Right atrium auricular region (tissue), 2 donors: ENCODE measurements at regions not wholly inside any gene's neighbourhood (a gene's known extent, or its start where the extent isn't known, plus 50 kb on each side); places are given as distances from the start of the nearest gene placed in this dataset.

Experiments used
- DNase-seq: peaks from one replicate; pipeline ENCODE4 v3.0.0-alpha.2; 2019; ENCODE audit warnings: low spot score
- H3K27ac ChIP-seq, 2 donors: fragments of 200-600 bp; sonication (generic); 1 replicate in 1 of 2; 2 replicates in 1 of 2; pipeline ENCODE4 v1.5.1; 2016 to 2019
- H3K27me3 ChIP-seq, 2 donors: fragments of 200-600 bp; sonication (generic); one replicate each; pipeline versions ENCODE4 v1.5.1 to v1.6.0; 2017 to 2019
- H3K36me3 ChIP-seq: fragments of 200-600 bp; sonication (generic); one replicate; pipeline ENCODE4 v1.5.1; 2016
- H3K4me1 ChIP-seq, 2 donors: fragments of 200-600 bp; sonication (generic); one replicate each; pipeline versions ENCODE4 v1.5.1 to v1.6.0; 2017 to 2019
- H3K4me3 ChIP-seq, 2 donors: fragments of 200-600 bp; sonication (generic); 1 replicate in 1 of 2; 2 replicates in 1 of 2; pipeline ENCODE4 v1.5.1; 2017 to 2019; ENCODE audit warnings: mild to moderate bottlenecking in 1 of 2, moderate library complexity in 1 of 2
- H3K9me3 ChIP-seq, 2 donors: fragments of 200-600 bp; sonication (generic); one replicate each; pipeline ENCODE4 v1.5.1; 2019
- TF ChIP-seq, protein P1 (sequence below), 2 donors: fragments of 200-600 bp; sonication (generic); IDR thresholded peaks; one replicate each; pipeline ENCODE4 v1.5.1; 2019; ENCODE audit warnings: antibody characterized with exemption in 2 of 2

GRCh38 chr18:75533950-75534349 lies 106.4 kb upstream of the SMIM21 start:
- H3K36me3 ChIP-seq, result no peaks in the 10 kb centered on the region
- no peak for DNase-seq

GRCh38 chr18:75533209-75533608 lies 105.7 kb upstream of the SMIM21 start:
- TF ChIP-seq, protein P1, sequence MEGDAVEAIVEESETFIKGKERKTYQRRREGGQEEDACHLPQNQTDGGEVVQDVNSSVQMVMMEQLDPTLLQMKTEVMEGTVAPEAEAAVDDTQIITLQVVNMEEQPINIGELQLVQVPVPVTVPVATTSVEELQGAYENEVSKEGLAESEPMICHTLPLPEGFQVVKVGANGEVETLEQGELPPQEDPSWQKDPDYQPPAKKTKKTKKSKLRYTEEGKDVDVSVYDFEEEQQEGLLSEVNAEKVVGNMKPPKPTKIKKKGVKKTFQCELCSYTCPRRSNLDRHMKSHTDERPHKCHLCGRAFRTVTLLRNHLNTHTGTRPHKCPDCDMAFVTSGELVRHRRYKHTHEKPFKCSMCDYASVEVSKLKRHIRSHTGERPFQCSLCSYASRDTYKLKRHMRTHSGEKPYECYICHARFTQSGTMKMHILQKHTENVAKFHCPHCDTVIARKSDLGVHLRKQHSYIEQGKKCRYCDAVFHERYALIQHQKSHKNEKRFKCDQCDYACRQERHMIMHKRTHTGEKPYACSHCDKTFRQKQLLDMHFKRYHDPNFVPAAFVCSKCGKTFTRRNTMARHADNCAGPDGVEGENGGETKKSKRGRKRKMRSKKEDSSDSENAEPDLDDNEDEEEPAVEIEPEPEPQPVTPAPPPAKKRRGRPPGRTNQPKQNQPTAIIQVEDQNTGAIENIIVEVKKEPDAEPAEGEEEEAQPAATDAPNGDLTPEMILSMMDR (IDR thresholded peaks at IDR 0.05), result no peak
- DNase-seq, result no peak
- no peaks in the 10 kb centered on the region for H3K9me3 ChIP-seq
- H3K4me3 ChIP-seq, result no peak overlapping the region
- no peaks in the 10 kb centered on the region for H3K4me1 ChIP-seq
- H3K27me3 ChIP-seq, result no peaks in the 10 kb centered on the region
- H3K27ac ChIP-seq, result no peak overlapping the region
- H3K36me3 ChIP-seq, result no peaks in the 10 kb centered on the region

More at GRCh38 chr18:75533950-75534349, 106.4 kb upstream of the SMIM21 start:
- TF ChIP-seq, protein P1 (IDR thresholded peaks at IDR 0.05), result no peak
- Histone ChIP-seq H3K4me3 (no peak overlapping the region), H3K4me1 (no peaks in the 10 kb centered on the region), H3K9me3 (no peaks in the 10 kb centered on the region), H3K27ac (no peak overlapping the region), H3K27me3 (no peaks in the 10 kb centered on the region)

- Histone ChIP-seq H3K27ac (no peak overlapping the region), H3K27me3 (no peaks in the 10 kb centered on the region), H3K36me3 (no peaks in the 10 kb centered on the region), H3K9me3 (no peaks in the 10 kb centered on the region), H3K4me3 (no peak overlapping the region), H3K4me1 (no peaks in the 10 kb centered on the region)
- TF ChIP-seq, protein P1 (IDR thresholded peaks at IDR 0.05), result no peak
- DNase-seq, result no peak
Measured at GRCh38 chr18:75531851-75532459, 104.5 kb upstream of the SMIM21 start.

DNA sequence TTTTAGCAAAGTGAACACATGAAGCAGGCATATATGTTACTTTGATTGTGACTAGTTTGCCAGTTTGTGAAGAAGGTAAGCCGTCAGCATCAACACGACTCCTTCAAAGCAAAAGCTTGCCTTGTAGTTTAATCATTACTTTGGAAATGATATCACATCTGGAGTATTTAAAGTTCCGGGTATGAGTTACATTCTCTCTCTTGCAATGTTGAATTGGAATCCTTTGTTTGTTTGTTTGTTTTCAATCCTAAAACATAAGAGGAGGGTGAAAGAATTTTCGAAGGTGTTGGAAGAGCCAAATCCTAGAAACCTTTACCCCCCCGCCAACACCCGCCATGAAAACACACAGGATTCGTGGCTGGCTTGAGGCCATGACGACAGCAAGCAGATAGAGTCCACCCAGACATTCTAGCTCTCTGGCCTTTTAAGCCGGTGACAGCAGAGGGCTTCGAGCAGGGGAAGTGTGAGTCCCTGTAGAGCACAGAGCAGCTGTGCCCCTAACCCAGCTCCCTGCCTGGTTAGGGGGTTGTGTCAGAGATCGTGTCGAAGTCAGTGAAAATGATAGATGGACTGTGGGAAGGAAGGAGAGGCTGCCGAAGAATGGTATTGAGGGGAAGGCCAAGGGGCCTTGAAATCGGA lies 103.8 kb upstream of the SMIM21 start:
- no peaks in the 10 kb centered on the region for H3K36me3 ChIP-seq
- H3K27me3 ChIP-seq, result no peaks in the 10 kb centered on the region
- peak overlapping the region in 1 of 2 donors; percentile 7 for H3K27ac ChIP-seq
- H3K4me3 ChIP-seq, result no peak overlapping the region
- H3K4me1 ChIP-seq, result no peaks in the 10 kb centered on the region
- H3K9me3 ChIP-seq, result no peaks in the 10 kb centered on the region
- TF ChIP-seq, protein P1 (IDR thresholded peaks at IDR 0.05), result no peak
- DNase-seq, result no peak

DNA sequence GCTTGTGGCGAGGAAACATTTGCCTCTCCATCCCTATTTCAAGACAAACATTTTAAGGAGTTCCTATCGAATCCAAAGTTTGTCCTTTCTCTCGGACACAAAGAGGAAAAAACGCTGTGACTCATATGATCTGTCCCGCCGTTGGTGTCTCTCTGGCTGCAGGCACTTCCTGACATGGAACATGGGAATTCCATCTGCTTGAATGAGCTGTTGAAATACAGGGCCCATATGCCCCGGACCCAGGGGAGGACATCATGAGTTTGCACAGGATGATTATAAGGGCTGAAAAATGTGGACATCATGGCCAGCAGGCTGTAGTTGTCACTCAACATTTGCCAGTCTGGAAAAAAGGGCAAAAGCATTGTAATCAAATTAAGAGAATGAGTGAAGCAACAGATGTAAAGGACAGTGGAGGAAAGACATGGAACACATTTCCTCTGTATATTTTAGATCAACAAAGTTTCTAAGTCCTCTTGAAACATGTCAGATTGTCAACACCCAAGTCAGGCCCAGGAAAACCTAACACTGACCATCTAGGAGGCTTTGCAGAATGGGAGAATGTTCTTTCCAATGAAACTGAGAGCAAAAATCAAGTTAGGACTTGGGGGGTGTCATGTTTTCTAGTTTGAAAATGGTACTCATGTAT lies 103.2 kb upstream of the SMIM21 start:
- H3K27me3 ChIP-seq, result no peaks in the 10 kb centered on the region
- no peak overlapping the region for H3K4me3 ChIP-seq
- peak overlapping the region in 1 of 2 donors; percentile 7 for H3K27ac ChIP-seq
- no peaks in the 10 kb centered on the region for H3K9me3 ChIP-seq
- TF ChIP-seq, protein P1 (IDR thresholded peaks at IDR 0.05), result no peak
- H3K36me3 ChIP-seq, result no peaks in the 10 kb centered on the region
- DNase-seq, result peak; percentile 76
- H3K4me1 ChIP-seq, result no peaks in the 10 kb centered on the region
